GM18867 (cell line): ENCODE measurements at regions not wholly inside any gene's neighbourhood (a gene's known extent, or its start where the extent isn't known, plus 50 kb on each side); places are given as distances from the start of the nearest gene placed in this dataset.

Experiments
- ATAC-seq: cut with Tn5 transposase; IDR thresholded peaks from one replicate; pipeline ENCODE4 v1.9.1; 2021; ENCODE audit warnings: mild to moderate bottlenecking, moderate library complexity; ENCODE audit not compliant: unreplicated experiment

DNA sequence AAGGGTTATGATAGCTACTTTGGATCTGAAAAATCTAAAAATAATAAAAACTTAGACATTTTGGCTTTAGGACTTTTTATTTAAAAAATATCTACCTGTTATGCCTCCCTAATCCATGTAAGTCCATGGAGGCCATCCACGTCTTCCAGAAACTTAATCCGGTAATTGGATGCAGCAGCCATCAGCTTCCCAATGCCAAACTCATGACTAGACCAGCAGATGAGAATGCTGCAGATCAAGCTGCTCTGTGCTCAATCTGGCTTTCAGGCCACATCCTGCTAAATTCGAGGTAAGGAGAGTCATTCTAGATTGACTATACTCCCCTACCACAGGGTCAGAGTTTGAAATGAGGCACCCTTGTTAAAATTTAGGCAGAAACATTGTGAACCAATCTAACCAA is 168.5 kb upstream of the TCERG1L start:
- ATAC-seq, result no peak

DNA sequence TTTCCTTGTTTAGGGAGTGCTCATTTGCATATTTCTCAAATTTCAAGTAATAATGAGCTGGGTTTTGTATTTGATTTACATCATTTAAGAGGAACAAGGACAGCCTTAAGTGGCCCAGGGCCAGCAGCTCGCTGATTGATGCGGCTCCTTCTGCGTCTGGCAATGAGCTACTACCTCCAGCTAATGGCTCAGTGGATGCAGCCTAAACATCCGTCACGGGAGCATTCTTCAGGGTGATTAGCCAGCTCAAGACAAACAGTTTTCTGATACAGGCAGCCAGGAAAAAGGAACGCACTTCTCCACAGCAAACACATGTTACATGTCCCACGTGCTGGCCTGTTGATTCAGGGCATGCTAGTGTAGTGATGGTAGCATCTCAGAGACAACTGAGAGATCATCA is 169.3 kb upstream of the TCERG1L start:
- no peak for ATAC-seq

DNA sequence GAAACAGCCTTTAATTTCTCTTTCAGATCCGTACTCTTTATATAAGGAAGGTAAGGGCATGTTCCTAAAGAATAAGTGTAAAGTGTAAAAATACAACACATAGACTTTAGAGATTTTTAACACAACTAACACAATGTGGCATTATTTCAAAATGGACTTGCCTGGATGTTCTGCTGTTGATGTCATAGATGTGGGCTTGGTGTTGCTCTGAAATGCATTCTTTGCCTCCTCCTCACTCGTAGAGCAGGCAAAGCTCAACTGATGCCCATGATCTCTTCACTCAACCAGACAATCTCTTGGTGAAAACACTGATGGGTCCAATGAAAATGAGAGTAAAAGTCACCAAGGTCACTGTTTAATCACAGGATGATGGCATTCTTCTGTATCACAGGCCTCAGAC is 174.2 kb upstream of the TCERG1L start:
- ATAC-seq, result no peak

DNA sequence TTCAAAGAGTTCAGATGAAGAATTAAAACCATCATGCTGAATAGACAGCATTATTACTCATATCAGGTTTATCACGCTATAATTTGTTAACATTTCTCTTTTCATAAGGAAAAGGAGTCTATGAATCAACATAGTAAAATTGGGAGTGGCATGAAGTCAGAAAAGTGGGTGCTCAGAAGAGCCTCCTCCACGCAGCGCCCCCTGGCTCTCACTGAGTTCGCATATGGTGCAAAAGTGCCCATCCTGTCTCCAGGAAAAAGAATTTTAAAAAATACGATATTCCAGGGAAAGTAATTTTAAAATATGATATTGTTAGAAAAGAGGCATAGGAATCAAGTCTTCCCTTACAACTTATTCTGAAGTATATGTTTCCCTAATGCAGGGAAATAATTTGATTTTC is 176.3 kb upstream of the TCERG1L start:
- ATAC-seq, result no peak

- ATAC-seq, result no peak
Observed at GRCh38 chr10:131490991-131491594, 179.6 kb upstream of the TCERG1L start.

DNA sequence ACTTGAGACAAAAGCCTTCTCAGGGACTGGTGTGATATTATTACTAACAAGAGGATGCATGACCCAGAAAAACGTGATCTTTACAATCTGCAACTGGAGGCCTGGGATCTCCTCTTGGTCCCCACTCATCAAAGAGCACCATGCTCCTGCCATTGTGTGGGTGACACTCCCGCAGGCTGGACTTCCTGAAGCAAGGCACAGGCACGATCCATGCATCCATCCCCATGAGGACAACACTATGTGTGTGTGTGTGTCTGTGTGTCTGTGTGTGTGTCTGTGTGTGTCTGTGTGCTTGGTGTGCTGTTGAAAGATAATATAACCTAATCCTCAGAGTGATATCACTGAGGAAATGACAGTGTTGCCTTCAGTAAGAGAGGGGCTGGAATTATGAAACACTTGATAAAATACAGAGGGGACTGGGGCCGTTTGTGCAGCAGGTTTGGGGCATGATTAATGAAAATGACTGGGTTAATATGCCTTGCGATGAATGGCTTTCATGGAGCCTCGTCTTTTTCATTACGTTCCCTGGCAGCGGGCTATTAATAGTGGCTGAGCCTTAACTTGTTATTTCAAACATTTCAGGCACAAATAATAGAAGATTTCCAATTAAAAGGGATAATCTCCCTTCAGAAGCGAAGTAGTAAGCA is 180.8 kb upstream of the TCERG1L start:
- no peak for ATAC-seq

DNA sequence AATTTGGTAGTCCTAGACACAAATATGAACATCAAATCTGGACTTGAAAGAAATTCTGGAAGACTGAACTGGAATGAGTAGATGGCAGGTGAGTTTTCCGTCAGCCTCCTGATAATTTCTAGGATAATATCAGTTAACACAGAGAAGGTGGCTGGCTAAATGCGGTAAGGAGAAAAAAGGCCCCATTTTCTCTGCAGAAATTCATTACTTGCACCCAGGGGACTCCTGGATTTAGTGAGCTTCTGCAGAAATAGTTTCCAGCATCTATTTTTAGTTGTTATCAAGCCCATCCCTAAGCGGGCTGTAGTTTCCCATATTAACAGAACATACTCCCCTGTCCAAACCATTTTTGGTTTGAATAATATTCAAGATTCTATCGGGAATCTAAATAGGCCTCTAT is 181.9 kb upstream of the TCERG1L start:
- no peak for ATAC-seq

DNA sequence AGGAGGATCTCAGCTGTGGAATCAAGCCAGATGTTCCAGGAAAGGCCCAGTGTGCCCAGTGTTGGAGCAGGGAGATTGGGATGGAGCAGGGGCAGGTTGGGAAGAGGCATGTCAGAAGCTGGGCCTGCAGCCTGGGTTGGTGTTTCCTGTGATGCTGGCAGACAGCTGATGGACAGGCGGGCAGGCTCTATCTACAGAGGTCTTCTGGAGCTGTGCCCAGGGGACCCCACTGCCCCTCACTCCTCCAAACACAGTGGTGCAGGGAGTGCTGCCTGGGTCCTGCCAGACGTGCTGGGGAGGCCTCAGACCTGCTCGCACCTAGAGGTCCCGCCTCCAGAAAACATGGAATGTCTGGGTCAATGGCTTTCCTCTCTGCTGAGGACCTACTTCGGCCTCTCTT is 182.9 kb upstream of the TCERG1L start:
- no peak for ATAC-seq

DNA sequence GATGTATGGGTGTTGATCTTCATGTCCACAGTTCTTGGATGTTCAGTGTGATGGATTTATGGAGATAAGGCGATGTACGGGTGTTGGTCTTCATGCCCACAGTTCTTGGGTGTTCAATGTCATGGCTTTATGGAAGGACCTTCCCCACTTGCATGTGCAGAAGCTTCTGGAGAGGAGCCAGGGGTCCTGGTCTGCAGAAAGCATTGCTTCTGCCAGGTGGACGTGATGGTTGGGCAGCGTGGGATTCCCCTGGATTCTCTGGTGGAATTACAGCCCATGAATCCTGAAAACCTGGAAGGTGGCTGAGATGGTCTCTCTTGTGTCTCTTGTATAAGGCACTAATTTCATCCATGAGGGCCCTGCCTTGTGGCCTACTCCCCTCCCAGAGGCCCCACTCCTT is 183.7 kb upstream of the TCERG1L start:
- ATAC-seq, result no peak

DNA sequence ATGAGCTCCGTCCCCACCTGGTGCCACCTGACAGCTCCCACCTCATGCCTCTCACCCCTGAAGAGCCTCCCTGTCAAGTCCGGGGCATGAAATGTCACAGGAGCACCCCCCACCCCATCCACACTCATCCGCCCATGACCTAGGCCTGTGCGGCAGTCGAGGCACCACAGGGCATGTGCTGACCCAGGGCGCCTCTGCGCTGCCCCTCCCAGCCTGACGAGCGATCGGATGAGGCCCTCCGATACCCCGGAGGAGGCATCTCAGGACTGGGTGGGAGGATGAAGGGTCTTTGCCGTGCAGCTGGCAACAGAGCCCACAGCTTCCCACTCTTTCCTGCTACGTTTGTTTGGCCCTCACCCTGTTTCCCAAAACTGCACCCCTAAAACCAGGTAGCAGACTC is 184.4 kb upstream of the TCERG1L start:
- ATAC-seq, result no peak

DNA sequence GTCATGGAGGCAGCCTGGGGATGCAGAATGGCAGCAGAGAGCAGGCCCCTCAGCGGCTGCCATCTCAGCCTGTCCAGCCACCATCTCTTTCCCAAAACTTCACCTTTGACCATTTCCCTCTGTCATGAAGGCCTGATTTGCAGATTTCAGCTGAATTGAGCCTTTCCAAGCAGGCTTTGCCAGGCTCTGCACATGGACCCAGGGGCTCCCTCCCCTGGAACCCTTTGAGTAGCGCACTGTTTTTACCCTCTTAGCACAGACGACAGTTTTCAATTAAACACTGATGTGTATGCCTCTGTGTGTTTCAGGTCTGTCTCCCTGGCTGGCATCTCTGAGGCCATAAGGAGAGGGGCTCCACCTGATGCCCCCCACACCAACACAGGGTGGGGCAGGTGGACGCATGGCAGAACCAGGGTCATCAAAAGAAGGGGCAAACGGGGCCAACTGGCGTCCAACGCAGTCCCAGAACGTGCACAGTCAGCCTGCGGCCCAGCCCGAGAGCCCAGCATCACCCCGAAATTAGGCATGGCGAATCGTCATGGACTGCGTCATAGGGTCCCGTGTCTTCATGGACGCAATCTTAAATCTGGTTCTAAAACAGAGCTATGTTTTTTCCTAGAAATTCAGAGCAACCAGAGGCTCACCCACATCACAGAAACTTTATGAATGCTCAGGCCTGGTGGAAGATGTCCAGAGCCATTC is 185.0 kb upstream of the TCERG1L start:
- no peak for ATAC-seq

- no peak for ATAC-seq
Observed at GRCh38 chr10:131499566-131499965, 188.0 kb upstream of the TCERG1L start.

DNA sequence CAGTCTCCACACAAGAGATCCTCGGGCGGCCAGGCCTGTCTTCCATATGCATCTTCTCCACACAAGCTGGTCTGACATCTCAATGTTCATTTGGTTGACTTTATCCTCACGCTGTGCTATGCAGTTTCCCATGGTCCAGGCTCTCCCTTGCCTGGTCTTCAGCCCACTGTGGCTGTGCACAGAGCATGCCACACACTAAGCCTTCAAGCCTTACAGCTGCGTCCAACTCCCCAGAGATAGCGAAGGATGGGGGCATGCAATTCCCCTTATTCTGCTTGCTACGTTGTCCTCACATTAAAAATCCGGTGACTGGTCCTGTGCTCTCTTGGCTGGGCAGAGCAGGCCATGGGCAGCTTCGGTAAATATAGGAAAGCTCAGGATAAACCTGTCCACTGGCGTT is 188.7 kb upstream of the TCERG1L start:
- ATAC-seq, result no peak

DNA sequence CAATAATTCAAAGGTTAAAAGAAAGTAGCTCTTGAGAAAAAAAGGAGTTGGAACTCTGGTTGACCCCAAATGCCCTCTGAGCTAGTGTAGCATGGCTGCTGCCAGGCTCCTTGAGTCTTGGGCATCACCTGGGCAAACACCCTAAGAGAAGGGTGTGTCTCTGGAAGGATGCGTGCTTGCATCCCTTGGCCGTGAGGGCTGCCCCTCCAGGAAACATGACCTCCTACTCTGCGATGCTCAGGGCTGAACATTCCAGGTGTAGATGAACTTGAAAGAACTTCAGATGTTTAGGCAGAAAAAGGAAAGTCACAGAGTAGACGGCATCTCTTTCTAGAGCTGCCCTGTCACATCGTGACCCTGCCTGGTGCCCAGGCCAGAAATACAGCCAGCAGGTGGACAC is 189.4 kb upstream of the TCERG1L start:
- ATAC-seq, result no peak

DNA sequence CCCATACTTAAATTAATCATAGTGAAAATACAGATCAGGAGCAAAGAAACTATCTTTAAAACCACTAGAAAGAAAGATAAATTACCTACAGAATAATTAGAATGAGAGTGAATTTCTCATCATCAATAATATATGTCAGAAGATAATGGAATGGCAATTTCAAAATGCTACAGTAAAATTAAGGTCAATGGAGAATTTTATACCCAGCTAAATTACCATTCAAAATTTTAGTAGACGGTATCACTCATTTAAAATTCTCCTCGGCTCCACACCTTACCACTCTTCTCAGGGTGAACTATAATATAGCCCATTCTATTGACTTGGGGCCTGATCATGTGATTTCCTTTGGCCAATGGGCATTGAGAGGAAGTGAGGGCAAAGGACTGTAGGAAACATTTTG is 192.5 kb upstream of the TCERG1L start:
- no peak for ATAC-seq

DNA sequence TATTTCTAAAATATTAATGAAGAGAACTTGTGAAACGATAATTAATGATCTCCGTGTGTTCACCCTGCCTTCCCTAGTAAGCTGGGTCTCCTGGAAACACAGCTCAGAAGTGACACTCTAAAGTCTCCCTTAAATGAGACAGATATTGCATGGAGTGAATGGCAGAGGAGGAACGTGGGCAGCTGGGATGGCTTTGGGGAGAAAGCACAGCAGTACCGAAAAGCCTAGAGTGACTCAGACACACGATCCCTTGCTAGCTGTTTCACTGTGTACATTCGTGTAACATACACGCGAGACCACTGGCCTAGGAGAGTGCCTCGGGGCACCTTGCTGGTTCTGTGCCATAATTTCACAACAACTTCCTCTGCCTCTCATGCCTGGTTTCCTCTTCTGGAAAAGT is 199.9 kb upstream of the TCERG1L start:
- ATAC-seq, result no peak

DNA sequence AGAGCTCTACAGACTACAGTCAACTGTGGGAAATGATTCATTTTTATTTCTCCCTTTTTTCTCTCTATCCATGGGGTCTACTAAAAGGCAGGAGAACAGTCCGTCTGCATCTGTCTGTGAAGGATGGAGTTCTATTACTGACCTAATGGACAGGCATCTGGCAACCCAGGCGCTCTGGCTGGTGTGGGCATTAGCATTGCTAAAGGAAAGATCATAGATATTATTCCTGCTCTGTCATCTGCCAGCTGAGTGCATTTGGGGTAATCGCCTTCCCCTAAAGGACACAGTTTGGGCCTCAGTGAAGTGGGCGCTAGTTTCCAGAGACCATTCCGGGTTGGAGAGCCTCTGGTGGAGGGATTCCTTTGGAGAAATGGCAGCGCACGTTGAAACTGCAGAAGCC is 201.3 kb upstream of the TCERG1L start:
- no peak for ATAC-seq

- no peak for ATAC-seq
Observed at GRCh38 chr10:131513445-131513844, 201.9 kb upstream of the TCERG1L start.

DNA sequence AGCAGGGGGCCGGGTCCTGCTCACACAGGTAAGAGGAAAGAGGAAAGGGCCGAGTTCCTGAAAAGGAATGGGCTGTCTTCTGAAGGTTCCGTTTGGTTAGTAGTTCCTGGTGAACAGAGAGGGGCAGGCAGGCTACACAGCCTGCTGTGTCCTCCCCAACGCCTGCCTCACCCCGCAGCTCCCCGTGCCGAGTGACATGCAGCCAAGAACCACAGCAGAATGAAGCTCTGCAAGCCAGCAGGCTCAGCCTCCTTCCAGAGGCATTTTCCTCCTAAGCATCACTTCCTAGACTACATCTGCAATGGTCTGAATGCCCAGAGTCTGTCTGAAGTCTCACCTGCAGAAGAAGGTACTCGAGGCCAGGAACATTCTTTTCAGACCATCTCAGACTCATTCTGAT is 202.4 kb upstream of the TCERG1L start:
- no peak for ATAC-seq

- ATAC-seq, result no peak
Observed at GRCh38 chr10:131514454-131514853, 202.9 kb upstream of the TCERG1L start.

GRCh38 chr10:131516285-131516684 is 204.8 kb upstream of the TCERG1L start:
- no peak for ATAC-seq

- no peak for ATAC-seq
Observed at GRCh38 chr10:131517781-131518180, 206.3 kb upstream of the TCERG1L start.
